Right cardiac atrium (tissue), 5 donors: ENCODE measurements at regions not wholly inside any gene's neighbourhood (a gene's known extent, or its start where the extent isn't known, plus 50 kb on each side); places are given as distances from the start of the nearest gene placed in this dataset.

Experiments
- ATAC-seq, 2 donors: fragments of 200-7000 bp; cut with Tn5 transposase; one replicate each; pipeline versions ENCODE4 v1.8.0 to v1.9.1; 2020; ENCODE audit warnings: moderate library complexity in 2 of 2, mild to moderate bottlenecking in 1 of 2
- DNase-seq, 3 donors: peaks; one replicate each; pipeline ENCODE4 v3.0.0-alpha.2; 2020
- H3K27ac ChIP-seq: one replicate; pipeline ENCODE4 v1.5.1; 2013; ENCODE audit warnings: mild to moderate bottlenecking, low read length, control low read depth, moderate library complexity
- H3K27me3 ChIP-seq: one replicate; pipeline ENCODE4 v1.6.1; 2013; ENCODE audit not compliant: control insufficient read depth, insufficient read depth
- H3K4me1 ChIP-seq: one replicate; pipeline ENCODE4 v1.6.1; 2013; ENCODE audit warnings: low read length; ENCODE audit not compliant: control insufficient read depth, insufficient read depth
- H3K4me3 ChIP-seq: one replicate; pipeline ENCODE4 v1.5.1; 2013; ENCODE audit warnings: low read length, control low read depth
- H3K9me3 ChIP-seq: one replicate; pipeline ENCODE4 v1.6.1; 2013; ENCODE audit warnings: low read length; ENCODE audit not compliant: control insufficient read depth
- WGBS: extraction: QIAGEN DNeasy Blood & Tissue Kit; methylation state at CpG from one replicate; pipeline ENCODE4 v1.1.7; 2013; 5-methylcytosine and 5-hydroxymethylcytosine counted together
- intact Hi-C, 4 donors: fragments of 100-400 bp; cut with DNase I; formaldehyde crosslinking; loops; one replicate each; pipeline versions ENCODE4 v1.11.0 to v1.14.0; 2022 to 2023
- donor health status: healthy with polysubstance abuse.
- donor health status: DM: no; HTN: yes; CAD: no.
- donor health status: DM: no; HTN: no; CAD: no.
- donor health status: DM: no; HTN: yes; CAD: no; lungs with severe emphysema.
- donor health status: DM: yes; HTN: yes; CAD: no.

- H3K27me3 ChIP-seq: no peaks in the 10 kb centered on the region
- no peak overlapping the region for H3K4me3 ChIP-seq
- no peak overlapping the region for H3K27ac ChIP-seq
- no peaks in the 10 kb centered on the region for H3K9me3 ChIP-seq
- 85% methylated on average over 6 of the region's 6 CpGs for WGBS
- ATAC-seq (no peak), DNase-seq (no peak)
- H3K4me1 ChIP-seq: no peaks in the 10 kb centered on the region
- intact Hi-C loops: no loop called here
Observed at GRCh38 chr11:25758145-25758661, 573.7 kb upstream of the ANO3 start.

DNA sequence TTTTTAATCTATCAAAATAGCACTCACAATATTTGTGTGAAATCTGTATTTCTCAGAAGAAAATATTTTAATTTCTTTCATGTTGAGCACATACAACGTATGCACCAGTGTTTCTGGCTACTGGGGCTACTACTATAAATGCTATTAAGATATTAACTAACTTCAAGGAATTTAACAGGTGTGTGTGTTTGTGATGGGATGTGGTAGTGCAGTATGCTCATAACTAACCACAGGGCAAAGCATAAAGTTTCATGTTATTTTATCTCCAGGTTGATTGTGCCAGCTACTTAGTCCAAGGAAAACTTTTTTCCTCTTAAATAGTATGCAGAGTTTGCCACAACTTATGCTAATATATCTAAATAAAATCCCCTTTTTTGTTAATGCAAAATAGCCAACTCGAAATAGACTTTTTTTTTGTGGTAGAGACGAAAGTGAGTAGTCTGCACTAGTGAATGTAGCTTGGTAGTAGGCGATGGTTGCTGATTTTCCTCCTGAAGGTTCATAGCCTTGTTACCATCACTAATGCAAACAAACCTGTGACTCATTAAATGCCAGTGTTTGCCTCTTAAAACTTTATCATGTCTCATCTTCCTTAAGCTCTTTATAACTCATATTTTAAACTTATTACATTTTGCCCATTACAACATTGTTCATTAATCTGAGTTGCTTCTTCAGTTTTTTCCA, 565.5 kb upstream of the ANO3 start:
- H3K9me3 ChIP-seq: no peaks in the 10 kb centered on the region

GRCh38 chr11:25769287-25769686, 562.6 kb upstream of the ANO3 start:
- no peak overlapping the region for H3K4me3 ChIP-seq
- ATAC-seq (no peak), DNase-seq (no peak)
- H3K9me3 ChIP-seq: no peaks in the 10 kb centered on the region
- H3K27ac ChIP-seq: no peak overlapping the region
- H3K27me3 ChIP-seq: no peaks in the 10 kb centered on the region
- 52% methylated on average over 3 of the region's 3 CpGs for WGBS
- intact Hi-C loops: no loop called here
- H3K4me1 ChIP-seq: no peaks in the 10 kb centered on the region

More for the DNA sequence above, 565.5 kb upstream of the ANO3 start:
- Histone ChIP-seq H3K27me3 (no peaks in the 10 kb centered on the region), H3K4me3 (no peak overlapping the region), H3K27ac (no peak overlapping the region), H3K4me1 (no peaks in the 10 kb centered on the region)
- DNase-seq (no peak), ATAC-seq (no peak)
- intact Hi-C loops: no loop called here
- WGBS: 66% methylated on average over 4 of the region's 4 CpGs

- H3K4me3 ChIP-seq: no peak overlapping the region
- H3K9me3 ChIP-seq: no peaks in the 10 kb centered on the region
- H3K4me1 ChIP-seq: no peaks in the 10 kb centered on the region
- DNase-seq (no peak), ATAC-seq (no peak)
- 53% methylated on average over 4 of the region's 4 CpGs for WGBS
- intact Hi-C loops: no loop called here
- H3K27me3 ChIP-seq: no peaks in the 10 kb centered on the region
- H3K27ac ChIP-seq: no peak overlapping the region
Observed at GRCh38 chr11:25771605-25772004, 560.3 kb upstream of the ANO3 start.

DNA sequence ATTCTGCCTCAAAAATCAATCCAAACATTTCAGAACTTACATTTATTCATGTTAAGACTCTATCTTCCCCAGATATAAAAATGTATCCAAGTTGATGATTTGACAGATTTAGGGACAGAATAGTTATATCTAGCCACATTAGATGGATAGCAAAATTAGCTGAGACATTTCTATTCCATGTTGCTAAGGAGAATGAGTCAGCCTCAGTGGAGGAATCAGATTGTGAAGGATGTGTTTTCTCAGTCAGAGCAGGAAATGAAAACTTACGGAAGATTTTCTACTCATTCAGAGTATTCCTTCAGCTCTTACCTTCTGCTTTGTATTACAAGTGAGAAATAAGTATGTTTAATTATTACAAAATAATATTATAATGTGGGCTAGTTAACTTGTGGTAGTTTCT, 556.3 kb upstream of the ANO3 start:
- no peaks in the 10 kb centered on the region for H3K9me3 ChIP-seq
- WGBS: 62% methylated on average over 1 of the region's 1 CpG

DNA sequence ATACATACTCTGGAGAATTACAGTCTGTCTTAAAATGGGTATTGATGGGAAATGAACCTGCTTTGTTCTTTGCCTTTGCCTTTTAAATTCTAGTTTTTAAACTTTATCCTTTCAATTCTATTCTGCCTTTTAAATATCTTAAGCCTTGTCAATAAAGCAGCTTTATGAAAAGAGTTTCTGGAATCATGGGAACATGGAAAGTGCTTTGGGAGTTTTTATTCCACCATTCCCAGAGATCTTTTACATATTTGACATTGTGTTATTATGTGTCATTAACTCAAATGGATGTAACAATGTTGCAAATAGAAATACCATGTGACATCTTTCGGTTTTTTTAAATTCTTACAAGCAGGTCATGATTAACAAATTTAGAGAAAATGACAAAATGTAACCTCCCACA, 555.7 kb upstream of the ANO3 start:
- intact Hi-C loops: no loop called here
- no peak for ATAC-seq
- Histone ChIP-seq H3K27me3 (no peaks in the 10 kb centered on the region), H3K9me3 (no peaks in the 10 kb centered on the region), H3K27ac (no peak overlapping the region), H3K4me1 (no peaks in the 10 kb centered on the region), H3K4me3 (no peak overlapping the region)
- 79% methylated on average over 1 of the region's 1 CpG for WGBS
- no peak for DNase-seq

More for the DNA sequence above, 556.3 kb upstream of the ANO3 start:
- no peak for DNase-seq
- H3K27me3 ChIP-seq: no peaks in the 10 kb centered on the region
- intact Hi-C loops: no loop called here
- no peak for ATAC-seq
- H3K27ac ChIP-seq: no peak overlapping the region
- H3K4me3 ChIP-seq: no peak overlapping the region
- no peaks in the 10 kb centered on the region for H3K4me1 ChIP-seq

GRCh38 chr11:25777343-25777742, 554.6 kb upstream of the ANO3 start:
- Histone ChIP-seq H3K4me3 (no peak overlapping the region), H3K9me3 (peaks cover 2% of the 10 kb centered on the region), H3K4me1 (no peaks in the 10 kb centered on the region), H3K27ac (no peak overlapping the region), H3K27me3 (no peaks in the 10 kb centered on the region)
- ATAC-seq (no peak), DNase-seq (no peak)
- WGBS: 84% methylated on average over 2 of the region's 2 CpGs
- intact Hi-C loops: no loop called here

DNA sequence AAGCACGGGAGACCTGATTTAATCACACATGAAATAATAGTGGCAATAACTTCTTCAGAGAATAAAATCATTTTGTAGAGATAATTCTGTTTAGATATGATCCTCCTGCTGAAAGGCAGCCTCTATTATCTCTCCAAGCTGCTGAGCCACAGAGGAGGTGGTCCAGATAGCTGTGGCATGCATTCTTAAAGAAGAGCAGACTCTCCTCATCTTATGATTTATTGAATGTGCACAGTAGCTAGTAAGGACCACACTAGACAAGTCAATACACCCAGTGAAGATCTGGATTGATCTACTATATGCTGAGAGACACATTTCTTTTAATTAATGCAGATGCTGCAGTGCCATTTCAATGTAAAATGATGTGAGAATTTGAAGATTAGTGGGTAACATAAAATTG, 552.9 kb upstream of the ANO3 start:
- Histone ChIP-seq H3K4me1 (no peaks in the 10 kb centered on the region), H3K4me3 (no peak overlapping the region), H3K27ac (no peak overlapping the region), H3K27me3 (no peaks in the 10 kb centered on the region), H3K9me3 (peaks cover 2% of the 10 kb centered on the region)
- intact Hi-C loops: no loop called here
- DNase-seq (no peak), ATAC-seq (no peak)
- 28% methylated on average over 1 of the region's 1 CpG for WGBS

- Histone ChIP-seq H3K9me3 (no peaks in the 10 kb centered on the region), H3K27me3 (no peaks in the 10 kb centered on the region), H3K4me1 (no peaks in the 10 kb centered on the region), H3K27ac (no peak overlapping the region), H3K4me3 (no peak overlapping the region)
- intact Hi-C loops: no loop called here
- DNase-seq (no peak), ATAC-seq (no peak)
- 41% methylated on average over 3 of the region's 3 CpGs for WGBS
Observed at GRCh38 chr11:25787416-25787815, 544.5 kb upstream of the ANO3 start.

DNA sequence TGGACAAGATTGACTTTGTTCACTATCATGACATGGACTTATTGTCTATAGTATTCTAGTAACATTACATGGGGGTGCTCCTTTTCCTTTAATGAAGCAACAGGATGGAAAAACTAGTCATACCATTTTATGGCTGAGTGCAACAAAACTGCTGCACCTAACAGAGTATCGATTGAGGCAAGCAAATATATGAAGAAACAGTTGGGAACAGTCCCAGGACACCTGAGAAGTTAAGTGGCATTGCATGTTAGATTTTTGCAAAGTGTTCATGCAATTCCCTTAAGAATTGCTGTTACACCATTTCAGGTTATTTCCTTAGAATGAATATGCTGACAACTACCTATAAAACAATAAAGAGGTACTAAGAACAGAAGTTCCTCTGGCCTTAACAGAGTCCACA, 541.5 kb upstream of the ANO3 start:
- Histone ChIP-seq H3K27ac (no peak overlapping the region), H3K4me1 (no peaks in the 10 kb centered on the region), H3K4me3 (no peak overlapping the region), H3K9me3 (no peaks in the 10 kb centered on the region), H3K27me3 (no peaks in the 10 kb centered on the region)
- intact Hi-C loops: no loop called here
- WGBS: 90% methylated on average over 1 of the region's 1 CpG
- no peak for ATAC-seq
- DNase-seq: no peak

GRCh38 chr11:25793637-25794036, 538.3 kb upstream of the ANO3 start:
- Histone ChIP-seq H3K9me3 (no peaks in the 10 kb centered on the region), H3K4me1 (no peaks in the 10 kb centered on the region), H3K4me3 (no peak overlapping the region), H3K27me3 (no peaks in the 10 kb centered on the region), H3K27ac (no peak overlapping the region)
- intact Hi-C loops: no loop called here
- DNase-seq: no peak
- no peak for ATAC-seq
- WGBS: 82% methylated on average over 7 of the region's 7 CpGs

- no peaks in the 10 kb centered on the region for H3K9me3 ChIP-seq
- H3K27ac ChIP-seq: no peak overlapping the region
- no peak for ATAC-seq
- no peak for DNase-seq
- intact Hi-C loops: no loop called here
- H3K4me1 ChIP-seq: no peaks in the 10 kb centered on the region
- no peaks in the 10 kb centered on the region for H3K27me3 ChIP-seq
- no peak overlapping the region for H3K4me3 ChIP-seq
- 77% methylated on average over 1 of the region's 1 CpG for WGBS
Observed at GRCh38 chr11:25794804-25795203, 537.1 kb upstream of the ANO3 start.
